OCI-LY1 (cell line): ENCODE measurements at regions not wholly inside any gene's neighbourhood (a gene's known extent, or its start where the extent isn't known, plus 50 kb on each side); places are given as distances from the start of the nearest gene placed in this dataset.
"Not testable (repeated sequence)": the region's sequence is repeated elsewhere in the genome, so short reads cannot be mapped to it uniquely, and the experiment has no call there.

ENCODE experiments used
- H2AFZ ChIP-seq: fragments of 200-600 bp; sonication (generic), shearing (Covaris generic); 2 replicates; pipeline ENCODE4 v1.6.0; 2014; ENCODE audit warnings: antibody characterized with exemption, mild to moderate bottlenecking, low read length
- H3F3A ChIP-seq: fragments of 200-600 bp; sonication (generic), shearing (Covaris generic); 2 replicates; pipeline ENCODE4 v1.6.0; 2014; ENCODE audit warnings: mild to moderate bottlenecking, antibody characterized with exemption, low read length, moderate library complexity; ENCODE audit not compliant: insufficient read depth
- H3K27ac ChIP-seq: fragments of 200-600 bp; sonication (generic); 2 replicates; pipeline ENCODE4 v1.5.1; 2014; ENCODE audit warnings: low read length, mixed run types, mild to moderate bottlenecking, low read depth; ENCODE audit not compliant: poor library complexity, severe bottlenecking
- H3K27me3 ChIP-seq: fragments of 200-600 bp; sonication (generic); 2 replicates; pipeline ENCODE4 v1.6.0; 2014; ENCODE audit warnings: antibody characterized with exemption, mild to moderate bottlenecking, low read length, moderate library complexity; ENCODE audit not compliant: insufficient read depth
- H3K36me3 ChIP-seq: fragments of 200-600 bp; sonication (generic); 2 replicates; pipeline ENCODE4 v1.6.1; 2014; ENCODE audit warnings: mild to moderate bottlenecking, antibody characterized with exemption, low read length, moderate library complexity, mixed read lengths; ENCODE audit not compliant: insufficient read depth
- H3K4me1 ChIP-seq: fragments of 200-600 bp; sonication (generic); 2 replicates; pipeline ENCODE4 v1.5.1; 2014; ENCODE audit warnings: mild to moderate bottlenecking, low read length, moderate library complexity; ENCODE audit not compliant: insufficient read depth, severe bottlenecking
- H3K4me2 ChIP-seq: fragments of 200-600 bp; sonication (generic), shearing (Covaris generic); 2 replicates; pipeline ENCODE4 v1.6.1; 2014; ENCODE audit warnings: low read length
- H3K4me3 ChIP-seq: fragments of 200-600 bp; sonication (generic); 2 replicates; pipeline ENCODE4 v1.5.1; 2014; ENCODE audit warnings: low read length, low read depth, mild to moderate bottlenecking, mixed read lengths; ENCODE audit not compliant: poor library complexity, severe bottlenecking
- H3K79me2 ChIP-seq: fragments of 200-600 bp; shearing (Covaris generic); 2 replicates; pipeline ENCODE4 v1.6.1; 2016; ENCODE audit warnings: mixed run types, low read length, mixed read lengths; ENCODE audit not compliant: insufficient read depth
- H3K9ac ChIP-seq: fragments of 200-600 bp; sonication (generic), shearing (Covaris generic); 2 replicates; pipeline ENCODE4 v1.6.1; 2014; ENCODE audit warnings: mild to moderate bottlenecking, low read length, mixed read lengths
- H3K9me2 ChIP-seq: fragments of 200-600 bp; sonication (generic), shearing (Covaris generic); 2 replicates; pipeline ENCODE4 v1.6.1; 2014; ENCODE audit warnings: low read depth, mild to moderate bottlenecking, low read length, mixed read lengths
- H3K9me3 ChIP-seq: fragments of 200-600 bp; shearing (Covaris generic); 2 replicates; pipeline ENCODE4 v1.6.1; 2014; ENCODE audit warnings: low read length, mixed read lengths
- H4K20me1 ChIP-seq: fragments of 200-600 bp; sonication (generic), shearing (Covaris generic); 2 replicates; pipeline ENCODE4 v1.6.0; 2016; ENCODE audit warnings: mild to moderate bottlenecking, low read length; ENCODE audit not compliant: insufficient read depth
- CTCF ChIP-seq: fragments of 200-600 bp; sonication (generic), shearing (Covaris generic); IDR thresholded peaks from 2 replicates; pipeline ENCODE4 v1.5.1; 2017; ENCODE audit warnings: mild to moderate bottlenecking, antibody characterized with exemption, low read length, moderate library complexity, mixed read lengths
- EZH2 ChIP-seq: fragments of 200-600 bp; sonication (generic), shearing (Covaris generic); IDR thresholded peaks from 2 replicates; pipeline ENCODE4 v1.8.0; 2017; ENCODE audit warnings: borderline replicate concordance, mixed run types, mild to moderate bottlenecking, antibody characterized with exemption, low read length, moderate library complexity, mixed read lengths

DNA sequence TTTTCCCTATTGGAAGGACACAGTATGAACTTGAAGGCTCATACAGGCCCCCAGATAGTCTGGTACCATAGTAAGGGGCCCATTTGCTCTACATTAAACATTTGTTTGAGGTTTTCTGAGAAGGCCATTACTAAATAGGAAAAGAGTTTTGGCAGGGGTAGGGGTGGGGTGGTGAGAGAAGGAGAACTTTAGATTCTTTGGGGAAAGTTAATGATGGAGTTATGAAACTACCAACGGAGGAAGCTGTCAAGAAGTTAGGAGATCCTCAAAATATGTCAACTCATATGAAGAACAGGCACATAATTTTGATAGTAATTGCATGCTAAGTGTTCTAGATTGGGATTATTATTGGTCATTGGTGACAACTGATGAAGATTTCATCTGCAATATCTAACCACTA lies 114.7 kb downstream of the TAF11L14 start:
- Histone ChIP-seq H3F3A (no peaks in the 10 kb centered on the region), H3K27ac (no peak overlapping the region), H3K27me3 (no peaks in the 10 kb centered on the region), H3K79me2 (no peaks in the 10 kb centered on the region), H3K4me2 (no peak overlapping the region), H3K4me1 (no peaks in the 10 kb centered on the region), H3K9ac (no peak overlapping the region), H3K4me3 (no peak overlapping the region), H3K9me2 (no peaks in the 10 kb centered on the region), H2AFZ (no peak overlapping the region), H4K20me1 (no peaks in the 10 kb centered on the region), H3K36me3 (no peaks in the 10 kb centered on the region), H3K9me3 (no peaks in the 10 kb centered on the region)
- TF ChIP-seq CTCF, result no peak
- no peak for TF ChIP-seq EZH2

- H3K9ac ChIP-seq, H3K27ac ChIP-seq, H3K27me3 ChIP-seq, H3K4me3 ChIP-seq, H3K9me2 ChIP-seq, H4K20me1 ChIP-seq, H3K79me2 ChIP-seq, H3K4me2 ChIP-seq, H3K36me3 ChIP-seq, H3F3A ChIP-seq, H3K4me1 ChIP-seq, H3K9me3 ChIP-seq, H2AFZ ChIP-seq: not testable (repeated sequence)
These were observed 121.1 kb downstream of the TAF11L14 start for GRCh38 chr5:17755406-17755805.

- no peaks in the 10 kb centered on the region for H4K20me1 ChIP-seq
- H3K9me2 ChIP-seq, result no peaks in the 10 kb centered on the region
- H3K4me2 ChIP-seq, result no peak overlapping the region
- no peak for TF ChIP-seq EZH2
- H3K4me1 ChIP-seq, result no peaks in the 10 kb centered on the region
- H3K9me3 ChIP-seq, result no peaks in the 10 kb centered on the region
- H3K36me3 ChIP-seq, result no peaks in the 10 kb centered on the region
- H3K27ac ChIP-seq, result no peak overlapping the region
- H3F3A ChIP-seq, result no peaks in the 10 kb centered on the region
- no peak overlapping the region for H3K4me3 ChIP-seq
- H3K27me3 ChIP-seq, result no peaks in the 10 kb centered on the region
- no peak overlapping the region for H2AFZ ChIP-seq
- no peaks in the 10 kb centered on the region for H3K79me2 ChIP-seq
- no peak overlapping the region for H3K9ac ChIP-seq
These were observed 127.1 kb downstream of the TAF11L14 start for GRCh38 chr5:17761326-17761725.

DNA sequence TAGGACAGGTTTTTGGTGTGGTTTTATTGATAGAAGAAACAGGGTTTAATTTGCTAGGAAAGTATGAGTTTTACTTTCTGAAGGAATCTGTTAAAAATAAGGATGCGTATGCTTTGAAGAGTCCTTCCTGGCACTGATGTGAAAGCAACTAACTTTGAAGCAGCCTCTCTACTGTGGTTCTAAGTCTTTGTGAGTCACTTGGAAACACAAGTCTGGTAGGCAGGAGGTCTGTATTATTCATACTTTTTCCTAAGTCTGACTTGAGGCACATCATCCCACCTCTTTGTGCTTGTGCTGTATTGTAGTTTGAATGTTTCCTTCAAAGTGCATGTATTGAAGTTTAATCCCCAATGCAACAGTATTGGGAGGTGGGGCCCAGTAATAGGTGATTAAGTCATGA lies 129.0 kb downstream of the TAF11L14 start:
- H3K4me3 ChIP-seq, result no peak overlapping the region
- no peaks in the 10 kb centered on the region for H4K20me1 ChIP-seq
- no peaks in the 10 kb centered on the region for H3K4me1 ChIP-seq
- no peak overlapping the region for H2AFZ ChIP-seq
- H3K9ac ChIP-seq, result no peak overlapping the region
- no peak overlapping the region for H3K4me2 ChIP-seq
- H3K36me3 ChIP-seq, result no peaks in the 10 kb centered on the region
- H3K27me3 ChIP-seq, result no peaks in the 10 kb centered on the region
- H3K9me3 ChIP-seq, result no peaks in the 10 kb centered on the region
- H3F3A ChIP-seq, result no peaks in the 10 kb centered on the region
- H3K79me2 ChIP-seq, result no peaks in the 10 kb centered on the region
- TF ChIP-seq EZH2 (no peak), CTCF (no peak)
- no peak overlapping the region for H3K27ac ChIP-seq
- H3K9me2 ChIP-seq, result no peaks in the 10 kb centered on the region
